NCI-H748 (cell line): ENCODE measurements at regions not wholly inside any gene's neighbourhood (a gene's known extent, or its start where the extent isn't known, plus 50 kb on each side); places are given as distances from the start of the nearest gene placed in this dataset.
"Not testable (repeated sequence)": the region's sequence is repeated elsewhere in the genome, so short reads cannot be mapped to it uniquely, and the experiment has no call there.

ENCODE experiments used
- DNase-seq: peaks from one replicate; lab custom pipeline; 2025; ENCODE audit not compliant: unreplicated experiment; lab: John Stamatoyannopoulos, UW

DNA sequence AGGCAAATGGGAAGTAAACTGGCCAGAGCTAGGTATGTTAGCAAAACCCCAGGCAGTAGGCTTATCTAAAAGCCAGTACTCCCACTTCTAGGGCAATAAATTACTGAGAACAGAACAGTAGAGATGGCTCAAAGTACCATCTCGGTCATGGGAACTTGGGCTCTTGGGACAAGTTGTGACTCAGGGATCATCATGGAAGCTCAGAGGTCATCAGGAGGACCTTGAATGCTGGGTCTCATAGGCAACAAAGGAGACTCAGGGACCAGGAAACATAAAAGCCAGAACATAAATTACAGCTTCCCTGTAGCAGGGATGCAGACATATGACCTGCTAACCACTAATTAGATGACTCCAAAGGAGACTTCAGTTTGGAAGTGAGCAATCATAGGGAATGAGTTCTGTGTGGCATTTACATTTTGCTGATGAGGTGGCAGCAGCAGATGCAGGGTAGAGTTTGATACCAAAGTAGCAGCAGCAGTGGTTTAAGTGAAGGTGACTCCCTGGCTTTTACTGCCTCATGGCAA is 97.6 kb upstream of the SCAF11 start:
- DNase-seq = no peak

GRCh38 chr12:46084666-46085631 is 94.6 kb upstream of the SCAF11 start:
- no peak for DNase-seq

- no peak for DNase-seq
Measured at GRCh38 chr12:46082490-46083200, 92.3 kb upstream of the SCAF11 start.

DNA sequence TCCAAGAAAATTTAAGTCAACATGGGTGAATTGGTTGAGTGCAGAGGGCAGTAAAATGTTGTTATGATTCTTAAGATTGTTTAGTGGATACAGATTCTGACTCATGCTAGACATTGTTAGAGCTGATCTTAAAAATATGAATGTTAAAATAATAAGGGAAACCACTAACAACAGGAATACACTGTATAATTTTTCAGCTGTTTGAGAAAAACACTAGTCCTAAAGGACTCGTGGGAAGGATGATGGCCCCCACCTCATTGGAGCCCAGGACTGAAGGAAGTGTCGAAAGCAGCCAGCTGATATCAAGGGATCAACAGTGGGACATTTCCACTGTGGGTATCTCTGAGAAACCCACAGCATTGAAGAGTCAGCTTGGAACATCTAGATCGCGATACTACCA is 82.9 kb upstream of the SCAF11 start:
- DNase-seq = no peak

- peak; percentile 59 for DNase-seq
Measured at GRCh38 chr12:46071769-46072624, 81.6 kb upstream of the SCAF11 start.

DNA sequence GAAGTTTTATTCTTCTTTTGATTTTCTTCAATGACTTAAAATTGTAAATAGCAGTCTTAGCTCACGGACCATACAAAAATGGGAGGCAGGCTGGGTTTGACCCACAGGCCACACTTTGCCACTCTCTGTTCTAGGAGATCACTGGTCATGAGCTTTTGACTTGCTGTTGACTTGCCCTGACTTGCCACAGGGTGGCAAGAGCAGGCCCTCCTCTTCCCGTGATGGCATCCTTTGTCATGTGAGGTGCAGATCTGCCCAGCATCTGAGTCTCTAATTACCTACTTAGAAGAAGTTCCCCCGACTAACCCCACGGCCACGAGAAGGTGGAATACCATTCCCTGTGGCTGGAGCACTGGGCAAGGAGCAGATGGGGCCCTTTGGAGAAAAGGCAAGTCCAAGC is 81.0 kb upstream of the SCAF11 start:
- no peak for DNase-seq

- no peak for DNase-seq
Measured at GRCh38 chr12:46067094-46067493, 76.7 kb upstream of the SCAF11 start.

- DNase-seq = no peak
Measured at GRCh38 chr12:46065412-46066166, 75.2 kb upstream of the SCAF11 start.

DNA sequence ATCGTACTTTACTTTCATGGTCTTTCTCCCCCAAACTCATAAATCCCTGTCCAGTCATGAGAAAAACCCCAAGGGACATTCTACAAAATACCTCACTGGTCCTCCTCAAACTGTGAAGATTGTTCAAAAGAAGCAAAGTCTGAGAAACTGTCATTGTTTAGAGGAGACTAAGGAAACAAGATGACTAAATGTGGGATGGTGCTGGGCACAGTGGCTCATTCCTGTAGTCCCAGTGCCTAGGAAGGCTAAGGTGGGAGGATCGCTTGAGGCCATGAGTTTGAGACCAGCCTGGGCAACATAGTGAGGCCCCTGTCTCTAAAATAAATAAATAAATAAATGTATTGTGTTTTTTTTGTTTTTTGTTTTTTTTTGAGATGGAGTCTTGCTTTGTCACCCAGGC is 74.2 kb upstream of the SCAF11 start:
- no peak for DNase-seq

DNA sequence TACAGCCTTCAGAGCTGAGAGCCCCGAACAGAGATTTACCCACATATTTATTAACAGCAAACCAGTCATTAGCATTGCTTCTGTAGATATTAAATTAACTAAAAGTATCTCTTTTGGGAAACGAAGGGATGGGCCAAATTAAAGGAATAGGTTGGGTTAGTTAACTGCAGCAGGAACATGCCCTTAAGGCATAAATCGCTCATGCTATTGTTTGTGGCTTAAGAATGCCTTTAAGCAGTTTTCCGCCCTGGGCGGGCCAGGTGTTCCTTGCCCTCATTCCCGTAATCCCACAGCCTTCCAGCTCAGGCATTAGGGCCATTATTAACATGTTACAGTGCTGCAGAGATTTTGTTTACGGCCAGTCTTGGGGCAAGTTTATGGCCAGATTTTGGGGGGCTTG is 68.3 kb upstream of the SCAF11 start:
- not testable (repeated sequence) for DNase-seq

- DNase-seq = no peak
Measured at GRCh38 chr12:46050805-46051204, 60.4 kb upstream of the SCAF11 start.

- DNase-seq = peak; percentile 26
Measured at GRCh38 chr12:46049665-46050064, 59.3 kb upstream of the SCAF11 start.

- DNase-seq = no peak
Measured at GRCh38 chr12:46046436-46046835, 56.1 kb upstream of the SCAF11 start.

- DNase-seq = no peak
Measured at GRCh38 chr12:46043972-46044520, 53.7 kb upstream of the SCAF11 start.
